ENCODE measurements at regions not wholly inside any gene's neighbourhood (a gene's known extent, or its start where the extent isn't known, plus 50 kb on each side); places are given as distances from the start of the nearest gene placed in this dataset.
A peak's percentile ranks its signal among the peaks of the same experiment; 100 is the strongest.

- H3K36me3 ChIP-seq (replicated peaks in 1 of 2; ENCODE audit: control insufficient read depth in 1 of 2, insufficient read depth in 2 of 2, low read length in 1 of 2), result no peaks in the 10 kb centered on the region
- 40% methylated on average over 1 of the region's 1 CpG for WGBS (ENCODE audit: low lambda C conversion rate)
- H3K9ac ChIP-seq, result no peak overlapping the region
- no peaks in the 10 kb centered on the region for H3K79me2 ChIP-seq (ENCODE audit: insufficient read depth)
- no peak overlapping the region for H2AFZ ChIP-seq (ENCODE audit: low read depth)
- no peaks in the 10 kb centered on the region for H3K9me2 ChIP-seq
- CTCF ChIA-PET, result interaction anchor here (1.2 kb wide), 1 partner anchor 215 kb away, joined by 4 read pairs; no protein-coding TSS in a partner anchor
- H3F3A ChIP-seq (replicated peaks; ENCODE audit: insufficient read depth), result no peaks in the 10 kb centered on the region
- peak in 1 of 2 experiments; percentile 29; a peak in 1 of 4 replicates for TF ChIP-seq EP300 (IDR thresholded peaks at IDR 0.05; ENCODE audit: borderline replicate concordance in 1 of 2, low read depth in 1 of 2, low read length in 1 of 2)
- TF ChIP-seq FOXM1 (IDR thresholded peaks at IDR 0.05; ENCODE audit: low read depth), result no peak
- TF ChIP-seq NFIC (IDR thresholded peaks at IDR 0.05; ENCODE audit: borderline replicate concordance), result no peak
- peak; percentile 42; the same call in 1 of the 2 replicates for TF ChIP-seq GATA2 (CRISPR knock-in tag; IDR thresholded peaks at IDR 0.05)
- TF ChIP-seq RAD21 (IDR thresholded peaks at IDR 0.05; ENCODE audit: low read length), result no peak
- TF ChIP-seq ELF1 (IDR thresholded peaks at IDR 0.05), result no peak
- TF ChIP-seq PBX3 (IDR thresholded peaks at IDR 0.05), result no peak
- POLR2A ChIA-PET, result no interaction called here
- H3K4me2 ChIP-seq, result no peak overlapping the region
- peak overlapping the region in 1 of 2 experiments; percentile 19; a peak in 1 of 4 replicates for H3K27ac ChIP-seq (ENCODE audit: low read depth in 2 of 2, low read length in 1 of 2)
- H3K27me3 ChIP-seq (ENCODE audit: insufficient read depth), result no peaks in the 10 kb centered on the region
- H4K20me1 ChIP-seq (ENCODE audit: insufficient read depth), result no peaks in the 10 kb centered on the region
- DNase-seq, result peak; percentile 8
- no peaks in the 10 kb centered on the region for H3K9me3 ChIP-seq
- H3K4me3 ChIP-seq (ENCODE audit: low read depth in 2 of 2, low read length in 1 of 2), result no peak overlapping the region
- peaks cover 0 to 2% of the 10 kb centered on the region in 2 experiments; a peak in 1 of 4 replicates for H3K4me1 ChIP-seq (ENCODE audit: control insufficient read depth in 1 of 2, insufficient read depth in 2 of 2, low read depth in 1 of 2, low read length in 1 of 2)
Measured at GRCh38 chr5:15320871-15321270, 179.1 kb upstream of the FBXL7 start.

GRCh38 chr5:15304914-15305834 is 194.8 kb upstream of the FBXL7 start:
- Histone ChIP-seq H3K9me3 (no peaks in the 10 kb centered on the region), H3K27me3 (ENCODE audit: insufficient read depth) (no peaks in the 10 kb centered on the region), H3K9me2 (no peaks in the 10 kb centered on the region), H3K4me3 (ENCODE audit: low read depth in 2 of 2, low read length in 1 of 2) (no peak overlapping the region), H3K27ac (ENCODE audit: low read depth in 2 of 2, low read length in 1 of 2) (peak overlapping the region in 1 of 2 experiments; percentile 23; a peak in 1 of 4 replicates), H3F3A (replicated peaks; ENCODE audit: insufficient read depth) (no peaks in the 10 kb centered on the region), H3K36me3 (replicated peaks in 1 of 2; ENCODE audit: control insufficient read depth in 1 of 2, insufficient read depth in 2 of 2, low read length in 1 of 2) (no peaks in the 10 kb centered on the region), H2AFZ (ENCODE audit: low read depth) (no peak overlapping the region), H3K4me1 (ENCODE audit: control insufficient read depth in 1 of 2, insufficient read depth in 2 of 2, low read depth in 1 of 2, low read length in 1 of 2) (peaks cover 0 to 3% of the 10 kb centered on the region in 2 experiments; a peak in 1 of 4 replicates), H3K9ac (no peak overlapping the region), H4K20me1 (ENCODE audit: insufficient read depth) (no peaks in the 10 kb centered on the region), H3K4me2 (no peak overlapping the region), H3K79me2 (ENCODE audit: insufficient read depth) (no peaks in the 10 kb centered on the region)
- ChIA-PET POLR2A (no interaction called here), CTCF (no interaction called here)
- WGBS (ENCODE audit: low lambda C conversion rate), result 33% methylated on average over 2 of the region's 2 CpGs
- TF ChIP-seq USF2 (IDR thresholded peaks at IDR 0.05; ENCODE audit: borderline replicate concordance, low read depth, low read length) (no peak), EP300 (IDR thresholded peaks at IDR 0.05; ENCODE audit: borderline replicate concordance in 1 of 2, low read depth in 1 of 2, low read length in 1 of 2) (no peak), RCOR1 (IDR thresholded peaks at IDR 0.05; ENCODE audit: low read length) (no peak), NRF1 (IDR thresholded peaks at IDR 0.05; ENCODE audit: low read depth, low read length) (no peak), YY1 (IDR thresholded peaks at IDR 0.05; ENCODE audit: low read depth) (no peak), FOSL2 (IDR thresholded peaks at IDR 0.05; ENCODE audit: borderline replicate concordance, low read depth) (no peak), FOXM1 (IDR thresholded peaks at IDR 0.05; ENCODE audit: low read depth) (no peak), RFX5 (IDR thresholded peaks at IDR 0.05; ENCODE audit: low read length) (no peak), POLR2AphosphoS5 (IDR thresholded peaks at IDR 0.05; ENCODE audit: low read depth, low read length) (no peak), IRF3 (IDR thresholded peaks at IDR 0.05; ENCODE audit: low read depth, low read length) (no peak), ZBTB33 (IDR thresholded peaks at IDR 0.05; ENCODE audit: borderline replicate concordance, low read depth) (no peak), JUND (IDR thresholded peaks at IDR 0.05) (no peak), TAF1 (IDR thresholded peaks at IDR 0.05; ENCODE audit: borderline replicate concordance, low read depth, low read length) (no peak), FOXJ3 (CRISPR knock-in tag; IDR thresholded peaks at IDR 0.05) (no peak), MXI1 (IDR thresholded peaks at IDR 0.05; ENCODE audit: low read depth, low read length) (no peak)
- peak; percentile 14 for DNase-seq

Measured in SK-N-SH (cell line).